ENCODE measurements at regions not wholly inside any gene's neighbourhood (a gene's known extent, or its start where the extent isn't known, plus 50 kb on each side); places are given as distances from the start of the nearest gene placed in this dataset.

DNA sequence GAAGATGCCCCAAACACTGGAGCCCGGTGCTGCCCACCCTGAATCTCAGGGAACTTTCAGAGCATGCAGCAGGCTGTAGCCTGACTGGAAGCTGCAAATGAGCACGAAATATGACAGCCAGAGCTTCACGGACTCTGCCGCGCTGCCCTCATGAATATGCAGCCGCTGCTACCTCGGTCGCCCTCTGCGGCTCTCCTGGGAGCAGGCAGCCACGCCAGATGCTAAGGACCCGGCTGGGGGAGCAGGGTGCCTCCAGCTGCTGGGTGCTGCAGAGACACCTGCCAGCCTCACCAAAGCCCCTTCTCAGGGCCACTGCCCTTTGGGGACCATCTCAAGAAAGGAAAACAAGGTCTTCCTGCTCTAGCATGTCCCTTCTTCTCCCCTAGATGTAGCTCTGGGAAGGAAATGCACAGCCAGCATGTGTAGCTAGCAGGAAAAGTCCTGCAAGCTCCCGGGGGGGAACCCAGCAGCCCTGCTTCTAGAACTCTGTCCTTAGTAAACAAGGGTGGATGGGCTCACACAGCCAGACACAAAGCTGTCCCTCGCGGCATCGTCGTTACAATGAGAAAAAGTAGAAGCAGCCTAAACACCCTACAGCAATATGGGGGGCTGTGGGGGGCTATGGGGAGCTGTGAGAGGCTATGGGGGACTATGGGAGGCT is 56.8 kb upstream of the OLFM1 start:
- Histone ChIP-seq H3K4me2 (ENCODE audit: insufficient read depth, insufficient read length, low read length) (no peak overlapping the region), H2BK120ac (ENCODE audit: low read depth, low read length, poor library complexity, severe bottlenecking) (no peak overlapping the region), H2AK5ac (ENCODE audit: insufficient read length, low read length) (no peak overlapping the region), H3K27me3 (ENCODE audit: insufficient read depth, low read length) (no peaks in the 10 kb centered on the region), H3K23me2 (ENCODE audit: insufficient read length, low read depth, low read length, poor library complexity, severe bottlenecking) (no peaks in the 10 kb centered on the region), H4K91ac (ENCODE audit: insufficient read length, low read depth, low read length) (no peak overlapping the region), H3K56ac (ENCODE audit: insufficient read length, low read depth, low read length) (no peak overlapping the region), H3K79me1 (ENCODE audit: insufficient read depth, low read depth, low read length, poor library complexity, severe bottlenecking) (no peaks in the 10 kb centered on the region), H3K14ac (ENCODE audit: insufficient read depth, low read length) (no peak overlapping the region), H2BK12ac (ENCODE audit: insufficient read length, low read depth, low read length) (no peak overlapping the region), H3K4ac (ENCODE audit: low read depth, low read length) (no peak overlapping the region), H3K18ac (ENCODE audit: insufficient read length, low read depth, low read length) (no peak overlapping the region), H3K79me2 (ENCODE audit: insufficient read depth, low read length) (no peaks in the 10 kb centered on the region), H3T11ph (ENCODE audit: low read length) (no peak overlapping the region), H4K5ac (ENCODE audit: insufficient read length, low read depth, low read length) (no peak overlapping the region), H4K8ac (replicated peaks; ENCODE audit: insufficient read length, low read depth, low read length) (no peak overlapping the region), H4K20me1 (ENCODE audit: control insufficient read depth, insufficient read depth, insufficient read length) (no peaks in the 10 kb centered on the region), H2BK5ac (ENCODE audit: insufficient read length, low read length) (no peak overlapping the region), H3K27ac (ENCODE audit: insufficient read length, low read depth, low read length) (no peak overlapping the region), H2BK20ac (ENCODE audit: low read depth, low read length, poor library complexity, severe bottlenecking) (no peak overlapping the region), H3K4me1 (ENCODE audit: insufficient read depth, low read length) (no peaks in the 10 kb centered on the region), H2AFZ (ENCODE audit: low read length) (no peak overlapping the region), H3K9me3 (ENCODE audit: control insufficient read depth, low read depth, low read length) (no peaks in the 10 kb centered on the region), H2BK15ac (ENCODE audit: low read depth, low read length) (no peak overlapping the region), H3K9ac (ENCODE audit: extremely low read depth, insufficient read length, low read length) (no peak overlapping the region), H3K23ac (ENCODE audit: insufficient read length, low read depth, low read length) (no peak overlapping the region)
- TF ChIP-seq, protein P1, sequence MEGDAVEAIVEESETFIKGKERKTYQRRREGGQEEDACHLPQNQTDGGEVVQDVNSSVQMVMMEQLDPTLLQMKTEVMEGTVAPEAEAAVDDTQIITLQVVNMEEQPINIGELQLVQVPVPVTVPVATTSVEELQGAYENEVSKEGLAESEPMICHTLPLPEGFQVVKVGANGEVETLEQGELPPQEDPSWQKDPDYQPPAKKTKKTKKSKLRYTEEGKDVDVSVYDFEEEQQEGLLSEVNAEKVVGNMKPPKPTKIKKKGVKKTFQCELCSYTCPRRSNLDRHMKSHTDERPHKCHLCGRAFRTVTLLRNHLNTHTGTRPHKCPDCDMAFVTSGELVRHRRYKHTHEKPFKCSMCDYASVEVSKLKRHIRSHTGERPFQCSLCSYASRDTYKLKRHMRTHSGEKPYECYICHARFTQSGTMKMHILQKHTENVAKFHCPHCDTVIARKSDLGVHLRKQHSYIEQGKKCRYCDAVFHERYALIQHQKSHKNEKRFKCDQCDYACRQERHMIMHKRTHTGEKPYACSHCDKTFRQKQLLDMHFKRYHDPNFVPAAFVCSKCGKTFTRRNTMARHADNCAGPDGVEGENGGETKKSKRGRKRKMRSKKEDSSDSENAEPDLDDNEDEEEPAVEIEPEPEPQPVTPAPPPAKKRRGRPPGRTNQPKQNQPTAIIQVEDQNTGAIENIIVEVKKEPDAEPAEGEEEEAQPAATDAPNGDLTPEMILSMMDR (conservative IDR thresholded peaks at IDR 0.05) = no peak
- Mint-ChIP-seq H3K36me3 (ENCODE audit: insufficient read depth in 1 of 3, low read depth in 3 of 3) (no peaks in the 10 kb centered on the region), H3K4me1 (peaks cover 6 to 9% of the 10 kb centered on the region in 2 experiments; a peak in 3 of 4 replicates), H3K27me3 (ENCODE audit: low read depth) (peaks cover 5% of the 10 kb centered on the region), H3K4me3 (no peak overlapping the region; a peak in 1 of 5 replicates), H3K9me3 (no peaks in the 10 kb centered on the region), H3K27ac (no peak overlapping the region)
- no peak for DNase-seq
- WGBS (ENCODE audit: extremely low coverage, insufficient read length, low lambda C conversion rate) = no CpG with 5 or more reads among the region's 16 CpGs

Measured in H9 (cell line).